Cardiac fibroblast (primary cell): ENCODE measurements at regions not wholly inside any gene's neighbourhood (a gene's known extent, or its start where the extent isn't known, plus 50 kb on each side); places are given as distances from the start of the nearest gene placed in this dataset.

Experiments used
- DNase-seq, 2 donors: peaks; one replicate each; pipeline versions ENCODE4 v3.0.0 to v3.0.0-alpha.2; 2010; ENCODE audit warnings: low read depth in 2 of 2
- H3K4me3 ChIP-seq, 2 donors: replicated peaks in 1 of 2; 1 replicate in 1 of 2; 2 replicates in 1 of 2; pipeline ENCODE4 v1.5.1; 2011; ENCODE audit warnings: low read depth in 2 of 2, low read length in 2 of 2, mild to moderate bottlenecking in 2 of 2, moderate library complexity in 1 of 2
- TF ChIP-seq, protein P1 (sequence below): IDR thresholded peaks from one replicate; pipeline ENCODE4 v1.5.1; 2011; ENCODE audit warnings: low read depth, mild to moderate bottlenecking, low read length, inconsistent platforms

DNA sequence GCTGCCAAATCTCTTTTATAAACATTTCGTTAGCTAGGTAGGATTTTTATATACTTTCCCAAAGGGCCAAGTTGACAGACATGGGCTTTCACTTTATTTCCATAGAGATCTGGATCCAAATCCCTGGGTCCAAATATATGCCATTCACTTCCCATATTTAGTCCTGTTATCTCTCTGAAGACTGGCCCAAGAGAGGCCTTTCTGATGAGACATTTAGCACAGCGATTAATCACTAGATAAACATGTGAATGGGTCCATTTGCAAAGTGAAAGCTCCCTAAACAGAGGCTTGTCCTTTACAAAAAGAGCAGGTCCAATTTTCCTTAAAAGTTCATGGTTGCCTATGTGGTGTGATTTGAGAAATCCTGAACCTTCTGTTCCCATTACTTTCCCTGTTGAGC is 132.6 kb downstream of the TRMT11 start:
- TF ChIP-seq, protein P1, sequence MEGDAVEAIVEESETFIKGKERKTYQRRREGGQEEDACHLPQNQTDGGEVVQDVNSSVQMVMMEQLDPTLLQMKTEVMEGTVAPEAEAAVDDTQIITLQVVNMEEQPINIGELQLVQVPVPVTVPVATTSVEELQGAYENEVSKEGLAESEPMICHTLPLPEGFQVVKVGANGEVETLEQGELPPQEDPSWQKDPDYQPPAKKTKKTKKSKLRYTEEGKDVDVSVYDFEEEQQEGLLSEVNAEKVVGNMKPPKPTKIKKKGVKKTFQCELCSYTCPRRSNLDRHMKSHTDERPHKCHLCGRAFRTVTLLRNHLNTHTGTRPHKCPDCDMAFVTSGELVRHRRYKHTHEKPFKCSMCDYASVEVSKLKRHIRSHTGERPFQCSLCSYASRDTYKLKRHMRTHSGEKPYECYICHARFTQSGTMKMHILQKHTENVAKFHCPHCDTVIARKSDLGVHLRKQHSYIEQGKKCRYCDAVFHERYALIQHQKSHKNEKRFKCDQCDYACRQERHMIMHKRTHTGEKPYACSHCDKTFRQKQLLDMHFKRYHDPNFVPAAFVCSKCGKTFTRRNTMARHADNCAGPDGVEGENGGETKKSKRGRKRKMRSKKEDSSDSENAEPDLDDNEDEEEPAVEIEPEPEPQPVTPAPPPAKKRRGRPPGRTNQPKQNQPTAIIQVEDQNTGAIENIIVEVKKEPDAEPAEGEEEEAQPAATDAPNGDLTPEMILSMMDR: no peak
- peak in 1 of 2 donors; percentile 46 for DNase-seq
- H3K4me3 ChIP-seq: no peak overlapping the region

DNA sequence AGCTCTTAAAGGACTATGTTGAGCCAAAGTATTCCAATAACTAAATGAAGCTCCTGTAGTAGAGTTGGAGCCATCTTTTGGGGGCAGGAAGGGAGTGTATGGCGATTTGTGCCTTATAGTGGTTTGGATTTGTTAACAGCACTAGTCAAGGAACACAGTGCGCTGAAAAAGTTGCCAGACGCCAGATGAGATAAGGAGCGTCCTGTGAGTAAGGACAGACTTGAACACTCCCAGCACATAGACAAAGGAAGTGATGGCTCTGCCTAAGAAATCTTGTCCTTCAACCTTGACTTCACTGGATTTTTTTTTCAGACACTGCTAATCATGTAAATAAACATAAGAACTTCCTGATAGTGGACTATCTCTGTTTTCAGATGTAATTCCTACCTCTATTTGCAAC is 136.9 kb downstream of the TRMT11 start:
- peak; percentile 38 to 45 for DNase-seq
- TF ChIP-seq, protein P1: no peak

DNA sequence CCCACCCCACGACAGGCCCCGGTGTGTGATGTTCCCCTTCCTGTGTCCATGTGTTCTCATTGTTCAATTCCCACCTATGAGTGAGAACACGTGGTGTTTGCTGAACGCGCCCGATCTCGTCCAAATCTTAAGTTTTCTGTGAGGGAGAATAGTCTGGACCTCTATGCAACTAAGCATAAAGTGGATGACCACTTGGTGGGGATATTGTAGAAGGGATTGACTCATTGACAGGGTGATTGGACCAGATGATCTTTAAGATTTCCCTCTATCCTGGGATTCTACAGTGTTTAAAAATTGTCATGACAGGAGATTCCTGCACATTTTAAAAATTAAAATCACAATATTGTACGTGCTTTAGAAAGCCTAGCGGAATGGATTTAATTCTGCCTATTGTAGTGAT is 141.3 kb downstream of the TRMT11 start:
- TF ChIP-seq, protein P1: no peak
- no peak overlapping the region for H3K4me3 ChIP-seq
- no peak for DNase-seq

More for the DNA sequence above, 136.9 kb downstream of the TRMT11 start:
- H3K4me3 ChIP-seq: no peak overlapping the region

DNA sequence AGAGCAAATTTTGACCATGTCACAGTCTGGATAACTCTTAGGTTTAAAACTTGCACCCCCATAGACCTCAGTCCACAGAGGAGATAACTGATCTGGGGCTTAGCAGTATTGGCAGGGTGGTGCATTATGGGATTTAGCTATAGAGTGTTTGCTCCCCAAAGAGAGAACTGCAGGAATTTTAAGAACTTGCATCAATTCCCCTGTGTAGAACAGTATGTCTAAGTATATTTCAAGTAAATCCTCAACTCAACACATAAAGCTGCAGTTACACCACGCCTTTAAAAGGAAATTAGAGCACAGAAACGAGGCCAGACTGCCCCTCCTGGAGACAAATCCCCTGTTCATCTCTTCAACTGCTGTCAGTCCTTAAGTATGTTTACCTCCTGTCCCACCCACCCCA is 144.9 kb downstream of the TRMT11 start:
- no peak overlapping the region for H3K4me3 ChIP-seq
- TF ChIP-seq, protein P1: no peak
- no peak for DNase-seq

DNA sequence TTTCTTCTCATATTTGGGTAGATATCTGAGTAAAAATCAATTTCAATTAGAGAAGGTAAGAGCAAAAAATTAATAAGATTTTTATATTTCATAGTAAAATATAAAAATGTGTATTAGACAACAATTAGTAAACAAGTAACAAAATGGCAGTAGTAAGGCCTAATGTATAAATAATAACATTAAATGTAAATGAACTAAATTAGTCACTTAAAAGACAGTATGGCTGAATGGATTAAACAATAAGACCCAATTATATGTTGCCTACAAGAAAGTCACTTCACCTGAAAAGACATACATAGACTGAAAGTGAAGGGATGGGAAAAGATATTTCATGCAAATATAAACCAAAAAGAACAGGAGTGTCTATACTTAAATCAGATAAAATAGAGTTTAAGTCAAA is 147.6 kb downstream of the TRMT11 start:
- TF ChIP-seq, protein P1: no peak
- DNase-seq: no peak
- no peak overlapping the region for H3K4me3 ChIP-seq

DNA sequence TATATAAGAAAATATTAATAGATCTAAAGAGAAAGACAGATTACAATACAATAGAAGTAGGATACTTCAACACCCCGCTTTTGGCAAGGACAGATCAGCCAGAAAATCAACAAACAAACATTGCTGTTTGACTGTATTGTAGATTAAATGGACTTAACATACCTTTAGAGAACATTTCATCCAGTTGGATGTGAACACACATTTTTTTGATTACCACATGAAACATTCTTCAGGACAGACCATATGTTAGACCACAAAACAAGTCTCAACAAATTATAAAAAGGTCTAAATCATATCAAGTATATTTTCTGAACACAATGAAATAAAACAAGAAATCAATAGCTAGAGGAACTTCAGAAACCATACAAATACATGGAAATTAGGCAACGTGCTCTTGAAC is 148.2 kb downstream of the TRMT11 start:
- DNase-seq: no peak
- H3K4me3 ChIP-seq: no peak overlapping the region
- TF ChIP-seq, protein P1: no peak

DNA sequence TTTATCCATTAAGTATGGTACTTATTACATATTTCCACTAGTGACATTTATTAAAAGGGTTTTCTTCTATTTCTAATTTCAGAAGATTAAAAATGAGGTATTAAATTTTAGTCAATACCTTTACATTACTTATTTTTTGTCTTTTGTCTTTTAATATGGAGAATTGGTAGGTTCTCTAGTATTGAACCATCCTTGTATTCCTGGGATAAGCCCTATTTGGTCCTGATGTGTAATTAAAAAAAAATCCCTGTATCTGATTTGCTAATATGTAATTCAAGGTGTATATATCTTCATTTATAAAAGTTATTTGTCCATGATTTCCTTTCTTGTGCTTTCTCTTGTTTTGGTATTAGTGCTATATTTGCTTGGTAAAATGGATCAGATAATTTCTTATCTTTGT is 153.7 kb downstream of the TRMT11 start:
- TF ChIP-seq, protein P1: no peak
- no peak for DNase-seq

More for the DNA sequence above, 153.7 kb downstream of the TRMT11 start:
- no peak overlapping the region for H3K4me3 ChIP-seq
